ENCODE measurements at regions not wholly inside any gene's neighbourhood (a gene's known extent, or its start where the extent isn't known, plus 50 kb on each side); places are given as distances from the start of the nearest gene placed in this dataset.

DNA sequence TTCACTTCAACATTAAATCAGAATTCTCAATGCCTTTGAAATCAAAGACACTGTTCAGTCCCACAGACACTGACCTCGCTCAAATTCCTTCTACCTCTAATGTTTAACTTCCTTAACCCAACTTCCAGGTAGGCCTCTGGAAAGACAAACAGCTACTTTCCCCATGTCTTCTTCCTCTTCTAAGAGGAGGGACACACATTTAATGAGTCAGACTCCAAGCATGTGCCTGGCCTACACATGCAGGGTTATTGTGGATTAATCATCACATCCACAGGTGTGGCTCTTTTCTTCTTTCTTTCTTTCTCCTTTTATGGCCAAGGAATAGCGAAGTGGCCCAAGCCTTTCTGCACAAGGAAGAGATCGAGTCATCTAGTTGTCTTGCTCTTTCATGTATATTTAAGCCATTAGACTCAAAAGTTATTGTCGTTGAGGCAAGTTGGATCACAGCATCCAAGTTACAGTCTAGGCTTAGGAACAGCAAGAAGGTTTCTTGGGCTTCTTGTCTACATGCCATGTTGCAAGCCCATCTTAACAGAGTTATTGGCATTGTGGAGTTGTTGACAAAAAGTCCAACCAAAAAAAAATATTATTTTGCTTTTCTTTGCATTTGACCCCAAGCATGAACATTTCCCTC lies 387.8 kb downstream of the IRS1 start (continued):
- TF ChIP-seq, protein P1, sequence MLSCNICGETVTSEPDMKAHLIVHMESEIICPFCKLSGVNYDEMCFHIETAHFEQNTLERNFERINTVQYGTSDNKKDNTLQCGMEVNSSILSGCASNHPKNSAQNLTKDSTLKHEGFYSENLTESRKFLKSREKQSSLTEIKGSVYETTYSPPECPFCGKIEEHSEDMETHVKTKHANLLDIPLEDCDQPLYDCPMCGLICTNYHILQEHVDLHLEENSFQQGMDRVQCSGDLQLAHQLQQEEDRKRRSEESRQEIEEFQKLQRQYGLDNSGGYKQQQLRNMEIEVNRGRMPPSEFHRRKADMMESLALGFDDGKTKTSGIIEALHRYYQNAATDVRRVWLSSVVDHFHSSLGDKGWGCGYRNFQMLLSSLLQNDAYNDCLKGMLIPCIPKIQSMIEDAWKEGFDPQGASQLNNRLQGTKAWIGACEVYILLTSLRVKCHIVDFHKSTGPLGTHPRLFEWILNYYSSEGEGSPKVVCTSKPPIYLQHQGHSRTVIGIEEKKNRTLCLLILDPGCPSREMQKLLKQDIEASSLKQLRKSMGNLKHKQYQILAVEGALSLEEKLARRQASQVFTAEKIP (CRISPR knock-in tag; IDR thresholded peaks at IDR 0.05; ENCODE audit: borderline replicate concordance): no peak
- no peak for TF ChIP-seq FOXC1 (CRISPR knock-in tag; IDR thresholded peaks at IDR 0.05; ENCODE audit: borderline replicate concordance)
- peak; percentile 72 for TF ChIP-seq BCL6 (CRISPR knock-in tag; IDR thresholded peaks at IDR 0.05)
- TF ChIP-seq, protein P2, sequence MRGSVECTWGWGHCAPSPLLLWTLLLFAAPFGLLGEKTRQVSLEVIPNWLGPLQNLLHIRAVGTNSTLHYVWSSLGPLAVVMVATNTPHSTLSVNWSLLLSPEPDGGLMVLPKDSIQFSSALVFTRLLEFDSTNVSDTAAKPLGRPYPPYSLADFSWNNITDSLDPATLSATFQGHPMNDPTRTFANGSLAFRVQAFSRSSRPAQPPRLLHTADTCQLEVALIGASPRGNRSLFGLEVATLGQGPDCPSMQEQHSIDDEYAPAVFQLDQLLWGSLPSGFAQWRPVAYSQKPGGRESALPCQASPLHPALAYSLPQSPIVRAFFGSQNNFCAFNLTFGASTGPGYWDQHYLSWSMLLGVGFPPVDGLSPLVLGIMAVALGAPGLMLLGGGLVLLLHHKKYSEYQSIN (CRISPR knock-in tag; IDR thresholded peaks at IDR 0.05; ENCODE audit: borderline replicate concordance): no peak
- no peak for TF ChIP-seq ZNF761 (CRISPR knock-in tag; conservative IDR thresholded peaks at IDR 0.05)
- no peak for TF ChIP-seq CBX2 (IDR thresholded peaks at IDR 0.05; ENCODE audit: low read depth, low read length)
- TF ChIP-seq CBX2 (CRISPR knock-in tag; IDR thresholded peaks at IDR 0.05; ENCODE audit: low read depth): no peak
- no peak for TF ChIP-seq HIVEP1 (CRISPR knock-in tag; IDR thresholded peaks at IDR 0.05)
- TF ChIP-seq PAF1 (CRISPR knock-in tag; IDR thresholded peaks at IDR 0.05): no peak
- no peak for TF ChIP-seq MED8 (CRISPR knock-in tag; IDR thresholded peaks at IDR 0.05; ENCODE audit: insufficient replicate concordance)
- TF ChIP-seq, protein P3, sequence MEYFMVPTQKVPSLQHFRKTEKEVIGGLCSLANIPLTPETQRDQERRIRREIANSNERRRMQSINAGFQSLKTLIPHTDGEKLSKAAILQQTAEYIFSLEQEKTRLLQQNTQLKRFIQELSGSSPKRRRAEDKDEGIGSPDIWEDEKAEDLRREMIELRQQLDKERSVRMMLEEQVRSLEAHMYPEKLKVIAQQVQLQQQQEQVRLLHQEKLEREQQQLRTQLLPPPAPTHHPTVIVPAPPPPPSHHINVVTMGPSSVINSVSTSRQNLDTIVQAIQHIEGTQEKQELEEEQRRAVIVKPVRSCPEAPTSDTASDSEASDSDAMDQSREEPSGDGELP (IDR thresholded peaks at IDR 0.05; ENCODE audit: borderline replicate concordance, low read depth): no peak
- no peak for TF ChIP-seq PHF20 (CRISPR knock-in tag; IDR thresholded peaks at IDR 0.05)
- TF ChIP-seq RBM22 (optimal IDR thresholded peaks at IDR 0.05; ENCODE audit: low read length): no peak
- TF ChIP-seq HOXA9 (CRISPR knock-in tag; IDR thresholded peaks at IDR 0.05; ENCODE audit: borderline replicate concordance): no peak
- no peak for TF ChIP-seq ZNF274 (CRISPR knock-in tag; IDR thresholded peaks at IDR 0.05)
- TF ChIP-seq, protein P4, sequence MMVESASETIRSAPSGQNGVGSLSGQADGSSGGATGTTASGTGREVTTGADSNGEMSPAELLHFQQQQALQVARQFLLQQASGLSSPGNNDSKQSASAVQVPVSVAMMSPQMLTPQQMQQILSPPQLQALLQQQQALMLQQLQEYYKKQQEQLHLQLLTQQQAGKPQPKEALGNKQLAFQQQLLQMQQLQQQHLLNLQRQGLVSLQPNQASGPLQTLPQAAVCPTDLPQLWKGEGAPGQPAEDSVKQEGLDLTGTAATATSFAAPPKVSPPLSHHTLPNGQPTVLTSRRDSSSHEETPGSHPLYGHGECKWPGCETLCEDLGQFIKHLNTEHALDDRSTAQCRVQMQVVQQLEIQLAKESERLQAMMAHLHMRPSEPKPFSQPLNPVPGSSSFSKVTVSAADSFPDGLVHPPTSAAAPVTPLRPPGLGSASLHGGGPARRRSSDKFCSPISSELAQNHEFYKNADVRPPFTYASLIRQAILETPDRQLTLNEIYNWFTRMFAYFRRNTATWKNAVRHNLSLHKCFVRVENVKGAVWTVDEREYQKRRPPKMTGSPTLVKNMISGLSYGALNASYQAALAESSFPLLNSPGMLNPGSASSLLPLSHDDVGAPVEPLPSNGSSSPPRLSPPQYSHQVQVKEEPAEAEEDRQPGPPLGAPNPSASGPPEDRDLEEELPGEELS (CRISPR knock-in tag; IDR thresholded peaks at IDR 0.05): peak; percentile 64; the same call in 1 of the 2 replicates
- TF ChIP-seq ETV5 (CRISPR knock-in tag; IDR thresholded peaks at IDR 0.05; ENCODE audit: borderline replicate concordance): peak; percentile 91; the same call in 1 of the 2 replicates
- TF ChIP-seq, protein P5, sequence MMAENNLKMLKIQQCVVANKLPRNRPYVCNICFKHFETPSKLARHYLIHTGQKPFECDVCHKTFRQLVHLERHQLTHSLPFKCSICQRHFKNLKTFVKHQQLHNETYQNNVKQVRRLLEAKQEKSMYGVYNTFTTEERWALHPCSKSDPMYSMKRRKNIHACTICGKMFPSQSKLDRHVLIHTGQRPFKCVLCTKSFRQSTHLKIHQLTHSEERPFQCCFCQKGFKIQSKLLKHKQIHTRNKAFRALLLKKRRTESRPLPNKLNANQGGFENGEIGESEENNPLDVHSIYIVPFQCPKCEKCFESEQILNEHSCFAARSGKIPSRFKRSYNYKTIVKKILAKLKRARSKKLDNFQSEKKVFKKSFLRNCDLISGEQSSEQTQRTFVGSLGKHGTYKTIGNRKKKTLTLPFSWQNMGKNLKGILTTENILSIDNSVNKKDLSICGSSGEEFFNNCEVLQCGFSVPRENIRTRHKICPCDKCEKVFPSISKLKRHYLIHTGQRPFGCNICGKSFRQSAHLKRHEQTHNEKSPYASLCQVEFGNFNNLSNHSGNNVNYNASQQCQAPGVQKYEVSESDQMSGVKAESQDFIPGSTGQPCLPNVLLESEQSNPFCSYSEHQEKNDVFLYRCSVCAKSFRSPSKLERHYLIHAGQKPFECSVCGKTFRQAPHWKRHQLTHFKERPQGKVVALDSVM (CRISPR knock-in tag; IDR thresholded peaks at IDR 0.05): 0 out of 2 replicates have a peak, but pooled peaks have one; percentile 13
- TF ChIP-seq ZC3H13 (CRISPR knock-in tag; IDR thresholded peaks at IDR 0.05): no peak
